Activated CD8-positive, alpha-beta memory T cell treated with anti-CD3 and anti-CD28 coated beads, Interleukin-2, amount 50 U/mL, for 24 hours (primary cell): ENCODE measurements at regions not wholly inside any gene's neighbourhood (a gene's known extent, or its start where the extent isn't known, plus 50 kb on each side); places are given as distances from the start of the nearest gene placed in this dataset.

Experiments
- DNase-seq: peaks from one replicate; pipeline ENCODE4 v3.0.0-alpha.2; 2020; ENCODE audit errors: extremely low read depth

GRCh38 chr1:201708085-201708512, 120.9 kb upstream of the IPO9 start:
- no peak for DNase-seq

GRCh38 chr1:201708691-201709090, 120.3 kb upstream of the IPO9 start:
- DNase-seq, result no peak

GRCh38 chr1:201709564-201710295, 119.2 kb upstream of the IPO9 start:
- DNase-seq, result peak; percentile 28

- DNase-seq, result no peak
These were observed 118.0 kb upstream of the IPO9 start for GRCh38 chr1:201710632-201711597.

GRCh38 chr1:201711811-201712210, 117.1 kb upstream of the IPO9 start:
- no peak for DNase-seq

GRCh38 chr1:201712387-201713085, 116.4 kb upstream of the IPO9 start:
- DNase-seq, result no peak

GRCh38 chr1:201713086-201713810, 115.7 kb upstream of the IPO9 start:
- DNase-seq, result no peak

- DNase-seq, result no peak
These were observed 114.2 kb upstream of the IPO9 start for GRCh38 chr1:201714542-201715329.

- no peak for DNase-seq
These were observed 113.6 kb upstream of the IPO9 start for GRCh38 chr1:201715351-201715750.

- no peak for DNase-seq
These were observed 112.9 kb upstream of the IPO9 start for GRCh38 chr1:201715801-201716741.

- DNase-seq, result no peak
These were observed 112.2 kb upstream of the IPO9 start for GRCh38 chr1:201716742-201717135.

- DNase-seq, result no peak
These were observed 111.7 kb upstream of the IPO9 start for GRCh38 chr1:201717286-201717685.

- no peak for DNase-seq
These were observed 110.4 kb upstream of the IPO9 start for GRCh38 chr1:201718346-201719202.

GRCh38 chr1:201719812-201720521, 109.0 kb upstream of the IPO9 start:
- no peak for DNase-seq

GRCh38 chr1:201720522-201720844, 108.5 kb upstream of the IPO9 start:
- no peak for DNase-seq

- no peak for DNase-seq
These were observed 107.6 kb upstream of the IPO9 start for GRCh38 chr1:201721082-201722049.
